Activated naive CD4-positive, alpha-beta T cell (primary cell): ENCODE measurements at regions not wholly inside any gene's neighbourhood (a gene's known extent, or its start where the extent isn't known, plus 50 kb on each side); places are given as distances from the start of the nearest gene placed in this dataset.

Source experiments
- DNase-seq, 4 experiments: peaks; one replicate each; lab custom pipeline; 2025; lab: John Stamatoyannopoulos, UW

GRCh38 chr11:95717314-95717713, 72.3 kb downstream of the FAM76B start:
- no peak for DNase-seq

GRCh38 chr11:95716266-95716665, 73.3 kb downstream of the FAM76B start:
- DNase-seq = no peak

- peak in 1 of 4 experiments; percentile 6 for DNase-seq
Observed at GRCh38 chr11:95715777-95716241, 73.8 kb downstream of the FAM76B start.

- no peak for DNase-seq
Observed at GRCh38 chr11:95714843-95715776, 74.5 kb downstream of the FAM76B start.

GRCh38 chr11:95713428-95713827, 76.2 kb downstream of the FAM76B start:
- DNase-seq = no peak

- no peak for DNase-seq
Observed at GRCh38 chr11:95711945-95712221, 77.7 kb downstream of the FAM76B start.

- DNase-seq = no peak
Observed at GRCh38 chr11:95711162-95711944, 78.2 kb downstream of the FAM76B start.

GRCh38 chr11:95708681-95709080, 80.9 kb downstream of the FAM76B start:
- no peak for DNase-seq

GRCh38 chr11:95706974-95707387, 82.6 kb downstream of the FAM76B start:
- DNase-seq = no peak

GRCh38 chr11:95705485-95706124, 84.0 kb downstream of the FAM76B start:
- DNase-seq = peak; percentile 32 to 75 (median 60)

- DNase-seq = no peak
Observed at GRCh38 chr11:95704865-95705264, 84.7 kb downstream of the FAM76B start.

- DNase-seq = no peak
Observed at GRCh38 chr11:95703049-95703448, 86.5 kb downstream of the FAM76B start.

- no peak for DNase-seq
Observed at GRCh38 chr11:95702526-95702925, 87.1 kb downstream of the FAM76B start.

GRCh38 chr11:95700471-95700817, 89.1 kb downstream of the FAM76B start:
- DNase-seq = no peak

- DNase-seq = no peak
Observed at GRCh38 chr11:95699631-95700470, 89.7 kb downstream of the FAM76B start.

- no peak for DNase-seq
Observed at GRCh38 chr11:95698676-95699557, 90.7 kb downstream of the FAM76B start.

GRCh38 chr11:95697614-95698408, 91.8 kb downstream of the FAM76B start:
- DNase-seq = no peak

- no peak for DNase-seq
Observed at GRCh38 chr11:95695181-95695580, 94.4 kb downstream of the FAM76B start.

GRCh38 chr11:95693298-95693697, 96.3 kb downstream of the FAM76B start:
- no peak for DNase-seq
